Embryonic facial prominence (tissue), 1 donor: ENCODE measurements at regions not wholly inside any gene's neighbourhood (a gene's known extent, or its start where the extent isn't known, plus 50 kb on each side); places are given as distances from the start of the nearest gene placed in this dataset.

ENCODE experiments used
- DNase-seq: peaks from one replicate; pipeline ENCODE4 v3.0.0-alpha.2; 2016; ENCODE audit errors: extremely low spot score

DNA sequence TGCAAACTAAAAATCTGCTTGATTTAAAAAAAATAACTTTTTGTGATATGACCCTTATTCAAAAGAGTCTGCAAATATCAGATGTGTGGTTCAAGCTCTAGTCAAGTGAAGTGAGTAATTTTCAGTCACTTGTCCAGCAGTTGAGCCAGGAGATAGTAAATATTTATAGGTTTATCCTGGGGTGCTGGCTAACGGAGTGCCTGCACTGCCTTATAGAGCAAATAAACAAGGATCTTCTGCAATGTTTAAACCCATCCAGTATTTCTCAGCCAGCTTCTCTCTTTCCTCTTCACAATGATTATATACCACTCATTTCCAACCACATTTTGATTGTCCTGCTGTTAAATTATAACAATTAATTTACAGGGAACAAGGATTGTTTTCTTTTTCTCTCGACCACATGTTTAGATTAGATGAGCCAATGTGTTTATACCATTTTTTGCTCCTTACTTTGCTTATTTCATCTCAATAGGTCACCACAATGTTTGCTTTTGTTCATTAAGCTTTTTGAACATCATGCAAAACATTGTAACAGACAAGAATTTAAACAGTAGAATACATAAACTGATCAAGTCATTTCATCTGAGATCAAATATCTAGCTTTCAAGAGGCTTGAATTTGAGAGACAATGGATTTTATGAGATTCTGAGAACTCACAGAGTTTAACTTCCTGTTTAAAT, 60.3 kb upstream of the GREM2 start:
- no peak for DNase-seq

DNA sequence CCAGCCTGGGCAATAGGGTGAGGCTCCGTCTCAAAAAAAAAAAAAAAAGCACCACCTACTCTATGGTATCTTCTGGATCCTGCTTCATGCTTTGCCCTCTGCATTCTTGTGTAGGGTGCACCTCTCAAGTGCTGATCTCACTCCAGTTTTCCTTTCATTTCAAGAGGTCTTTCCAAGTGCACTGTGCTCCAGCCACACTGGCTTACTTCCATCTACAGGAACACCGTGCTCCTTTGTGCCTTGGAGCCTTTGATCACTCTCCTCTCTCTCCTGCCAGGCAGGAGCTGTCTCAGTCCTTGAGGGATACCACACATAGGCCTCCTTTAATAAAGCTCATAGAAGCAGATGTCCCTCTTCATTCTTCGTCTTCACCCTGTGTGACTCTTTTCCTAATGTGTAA, 55.4 kb upstream of the GREM2 start:
- DNase-seq: no peak

DNA sequence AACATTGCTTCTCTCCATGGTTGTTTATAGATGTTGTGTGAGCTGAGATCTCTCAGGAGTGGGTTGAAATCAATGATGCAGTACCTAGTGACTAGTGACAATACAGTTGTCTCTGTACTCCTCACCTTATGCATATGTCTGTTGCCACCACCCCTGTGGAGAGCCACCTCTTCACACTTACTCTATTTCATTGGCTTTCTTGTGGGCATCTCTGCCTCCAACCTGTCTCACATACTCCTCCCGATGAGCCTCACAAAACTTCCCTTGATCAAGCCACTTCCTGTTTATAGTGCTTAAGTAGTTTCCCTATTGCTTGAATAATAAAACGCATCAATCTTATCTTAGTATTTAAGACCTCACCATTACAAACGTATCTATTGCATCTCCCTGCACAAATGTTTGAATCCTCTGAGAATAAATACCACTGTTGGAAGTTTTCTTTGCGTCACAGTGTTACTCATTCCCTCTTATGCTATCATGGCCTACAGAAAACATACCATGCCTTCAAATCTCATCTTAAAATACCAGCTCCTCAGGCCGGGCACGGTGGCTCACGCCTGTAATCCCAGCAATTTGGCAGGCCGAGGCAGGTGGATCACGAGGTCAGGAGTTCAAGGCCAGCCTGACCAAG, 54.7 kb upstream of the GREM2 start:
- DNase-seq: no peak

DNA sequence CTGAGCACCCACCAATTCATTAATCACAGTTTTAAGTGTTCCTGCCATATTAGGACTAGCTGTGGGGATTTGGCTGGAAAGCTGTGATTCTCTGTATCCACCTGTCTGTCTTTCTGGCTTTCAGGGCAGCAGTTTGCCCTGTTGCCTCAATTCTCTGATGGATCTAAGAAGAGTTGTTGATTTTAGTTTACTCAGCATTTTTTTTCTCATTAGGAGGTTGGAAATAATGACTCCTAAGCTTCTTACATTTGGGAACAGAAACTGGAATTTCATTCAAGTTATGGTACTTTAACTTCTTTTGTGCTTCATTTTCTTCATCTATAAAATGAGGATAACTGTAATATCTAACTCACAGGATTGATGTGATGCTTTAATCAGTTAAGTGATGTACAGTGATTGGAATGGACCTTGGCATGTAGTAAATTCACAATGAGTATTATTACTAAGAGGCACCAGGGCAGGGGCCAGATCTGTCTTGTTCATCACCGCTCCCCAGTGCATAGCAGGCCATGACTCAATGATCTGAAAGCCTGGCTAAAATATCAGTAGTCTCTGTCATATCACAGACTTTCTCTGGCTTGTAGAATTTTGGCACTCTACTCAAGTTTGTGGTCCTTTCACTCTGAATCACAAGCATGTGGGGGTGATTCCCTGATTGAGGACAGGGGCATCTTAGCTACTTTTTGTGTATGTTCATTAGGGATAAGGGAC, 51.4 kb upstream of the GREM2 start:
- DNase-seq: no peak
